ENCODE measurements at regions not wholly inside any gene's neighbourhood (a gene's known extent, or its start where the extent isn't known, plus 50 kb on each side); places are given as distances from the start of the nearest gene placed in this dataset.

GRCh38 chr6:103405321-103405720, 1454.4 kb downstream of the HACE1 start:
- DNase-seq, result no peak
- Histone ChIP-seq H3K4me1 (ENCODE audit: control insufficient read depth in 1 of 2, insufficient read depth in 2 of 2, low read depth in 1 of 2, low read length in 1 of 2) (no peaks in the 10 kb centered on the region), H3K27ac (ENCODE audit: low read depth in 2 of 2, low read length in 1 of 2) (no peak overlapping the region), H3K4me2 (no peak overlapping the region), H3K36me3 (replicated peaks in 1 of 2; ENCODE audit: control insufficient read depth in 1 of 2, insufficient read depth in 2 of 2, low read length in 1 of 2) (no peaks in the 10 kb centered on the region), H2AFZ (ENCODE audit: low read depth) (no peak overlapping the region), H3K9me3 (no peaks in the 10 kb centered on the region), H3F3A (replicated peaks; ENCODE audit: insufficient read depth) (no peaks in the 10 kb centered on the region), H3K9ac (no peak overlapping the region), H4K20me1 (ENCODE audit: insufficient read depth) (no peaks in the 10 kb centered on the region), H3K4me3 (ENCODE audit: low read depth in 2 of 2, low read length in 1 of 2) (no peak overlapping the region), H3K79me2 (ENCODE audit: insufficient read depth) (no peaks in the 10 kb centered on the region), H3K9me2 (no peaks in the 10 kb centered on the region), H3K27me3 (ENCODE audit: insufficient read depth) (no peaks in the 10 kb centered on the region)
- TF ChIP-seq TAF1 (IDR thresholded peaks at IDR 0.05; ENCODE audit: borderline replicate concordance, low read depth, low read length), result no peak
- TF ChIP-seq FOSL2 (IDR thresholded peaks at IDR 0.05; ENCODE audit: borderline replicate concordance, low read depth), result no peak
- TF ChIP-seq YY1 (IDR thresholded peaks at IDR 0.05; ENCODE audit: low read depth), result no peak
- TF ChIP-seq SMC3 (IDR thresholded peaks at IDR 0.05; ENCODE audit: low read depth, low read length), result no peak
- TF ChIP-seq ZBTB33 (IDR thresholded peaks at IDR 0.05; ENCODE audit: borderline replicate concordance, low read depth), result no peak
- no peak for TF ChIP-seq NRF1 (IDR thresholded peaks at IDR 0.05; ENCODE audit: low read depth, low read length)
- TF ChIP-seq MAX (IDR thresholded peaks at IDR 0.05; ENCODE audit: low read depth), result no peak
- WGBS (ENCODE audit: low lambda C conversion rate), result 39% methylated on average over 12 of the region's 12 CpGs
- CTCF ChIA-PET, result no interaction called here
- POLR2A ChIA-PET, result no interaction called here

- no peaks in the 10 kb centered on the region for H3K4me1 ChIP-seq (ENCODE audit: control insufficient read depth in 1 of 2, insufficient read depth in 2 of 2, low read depth in 1 of 2, low read length in 1 of 2)
- no peaks in the 10 kb centered on the region for H3K9me2 ChIP-seq
- H3K36me3 ChIP-seq (replicated peaks in 1 of 2; ENCODE audit: control insufficient read depth in 1 of 2, insufficient read depth in 2 of 2, low read length in 1 of 2), result no peaks in the 10 kb centered on the region
- ChIA-PET CTCF (no interaction called here), POLR2A (no interaction called here)
- no peak for DNase-seq
- H3F3A ChIP-seq (replicated peaks; ENCODE audit: insufficient read depth), result no peaks in the 10 kb centered on the region
- no peaks in the 10 kb centered on the region for H4K20me1 ChIP-seq (ENCODE audit: insufficient read depth)
- H3K79me2 ChIP-seq (ENCODE audit: insufficient read depth), result no peaks in the 10 kb centered on the region
- no peaks in the 10 kb centered on the region for H3K9me3 ChIP-seq
- H3K4me2 ChIP-seq, result no peak overlapping the region
- no peak overlapping the region for H3K27ac ChIP-seq (ENCODE audit: low read depth in 2 of 2, low read length in 1 of 2)
- H3K4me3 ChIP-seq (ENCODE audit: low read depth in 2 of 2, low read length in 1 of 2), result no peak overlapping the region
- TF ChIP-seq PBX3 (IDR thresholded peaks at IDR 0.05) (no peak), GABPA (IDR thresholded peaks at IDR 0.05; ENCODE audit: low read depth) (no peak), RAD21 (IDR thresholded peaks at IDR 0.05; ENCODE audit: low read length) (no peak), TEAD4 (IDR thresholded peaks at IDR 0.05; ENCODE audit: borderline replicate concordance, insufficient read depth) (no peak), YY1 (IDR thresholded peaks at IDR 0.05; ENCODE audit: low read depth) (no peak), USF1 (IDR thresholded peaks at IDR 0.05; ENCODE audit: borderline replicate concordance, low read depth) (no peak), RXRA (IDR thresholded peaks at IDR 0.05; ENCODE audit: borderline replicate concordance, low read depth) (no peak), ELF1 (IDR thresholded peaks at IDR 0.05) (no peak), EZH2phosphoT487 (IDR thresholded peaks at IDR 0.05; ENCODE audit: borderline replicate concordance, low read depth) (no peak), FOXJ3 (CRISPR knock-in tag; IDR thresholded peaks at IDR 0.05) (no peak), SIN3A (IDR thresholded peaks at IDR 0.05; ENCODE audit: borderline replicate concordance, low read depth, low read length) (no peak)
- no peak overlapping the region for H3K9ac ChIP-seq
- no peaks in the 10 kb centered on the region for H3K27me3 ChIP-seq (ENCODE audit: insufficient read depth)
- 61% methylated on average over 8 of the region's 8 CpGs for WGBS (ENCODE audit: low lambda C conversion rate)
- H2AFZ ChIP-seq (ENCODE audit: low read depth), result no peak overlapping the region
These were observed 1454.9 kb downstream of the HACE1 start for GRCh38 chr6:103404799-103405198.
